ENCODE measurements at regions not wholly inside any gene's neighbourhood (a gene's known extent, or its start where the extent isn't known, plus 50 kb on each side); places are given as distances from the start of the nearest gene placed in this dataset.

DNA sequence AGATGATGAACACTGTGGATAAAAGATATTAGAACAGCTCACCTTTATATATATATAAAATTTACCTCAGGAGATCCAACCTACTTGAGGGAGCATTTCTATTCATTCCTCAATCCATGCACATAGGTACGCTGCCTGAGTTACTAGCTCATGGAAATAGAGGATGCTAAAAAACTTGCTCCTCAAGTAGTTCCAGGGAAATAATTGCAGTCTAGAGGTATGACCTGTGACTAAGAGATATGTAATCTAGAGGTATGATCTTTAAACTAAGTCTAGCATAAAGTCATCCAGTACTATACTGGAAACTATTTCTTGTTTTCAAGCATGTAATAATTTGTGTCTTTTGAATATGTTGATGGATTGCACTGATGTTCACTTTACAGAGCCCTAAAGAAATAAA, 471.2 kb downstream of the TAF11L14 start:
- TF ChIP-seq, protein P1, sequence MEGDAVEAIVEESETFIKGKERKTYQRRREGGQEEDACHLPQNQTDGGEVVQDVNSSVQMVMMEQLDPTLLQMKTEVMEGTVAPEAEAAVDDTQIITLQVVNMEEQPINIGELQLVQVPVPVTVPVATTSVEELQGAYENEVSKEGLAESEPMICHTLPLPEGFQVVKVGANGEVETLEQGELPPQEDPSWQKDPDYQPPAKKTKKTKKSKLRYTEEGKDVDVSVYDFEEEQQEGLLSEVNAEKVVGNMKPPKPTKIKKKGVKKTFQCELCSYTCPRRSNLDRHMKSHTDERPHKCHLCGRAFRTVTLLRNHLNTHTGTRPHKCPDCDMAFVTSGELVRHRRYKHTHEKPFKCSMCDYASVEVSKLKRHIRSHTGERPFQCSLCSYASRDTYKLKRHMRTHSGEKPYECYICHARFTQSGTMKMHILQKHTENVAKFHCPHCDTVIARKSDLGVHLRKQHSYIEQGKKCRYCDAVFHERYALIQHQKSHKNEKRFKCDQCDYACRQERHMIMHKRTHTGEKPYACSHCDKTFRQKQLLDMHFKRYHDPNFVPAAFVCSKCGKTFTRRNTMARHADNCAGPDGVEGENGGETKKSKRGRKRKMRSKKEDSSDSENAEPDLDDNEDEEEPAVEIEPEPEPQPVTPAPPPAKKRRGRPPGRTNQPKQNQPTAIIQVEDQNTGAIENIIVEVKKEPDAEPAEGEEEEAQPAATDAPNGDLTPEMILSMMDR (IDR thresholded peaks at IDR 0.05): no peak
- TF ChIP-seq POLR2A (IDR thresholded peaks at IDR 0.05) (no peak), EP300 (IDR thresholded peaks at IDR 0.05) (no peak), POLR2AphosphoS5 (IDR thresholded peaks at IDR 0.05) (no peak)
